SHP77 (cell line): ENCODE measurements at regions not wholly inside any gene's neighbourhood (a gene's known extent, or its start where the extent isn't known, plus 50 kb on each side); places are given as distances from the start of the nearest gene placed in this dataset.
"Not testable (repeated sequence)": the region's sequence is repeated elsewhere in the genome, so short reads cannot be mapped to it uniquely, and the experiment has no call there.

ENCODE experiments used
- DNase-seq, 2 experiments: peaks; one replicate each; lab custom pipeline; 2025; lab: John Stamatoyannopoulos, UW

- no peak for DNase-seq
These were observed 258.9 kb upstream of the SOX4 start for GRCh38 chr6:21334651-21335050.

GRCh38 chr6:21335591-21335990 is 258.0 kb upstream of the SOX4 start:
- no peak for DNase-seq

GRCh38 chr6:21337263-21337662 is 256.3 kb upstream of the SOX4 start:
- DNase-seq: no peak

GRCh38 chr6:21340573-21340972 is 253.0 kb upstream of the SOX4 start:
- no peak for DNase-seq

- no peak for DNase-seq
These were observed 251.6 kb upstream of the SOX4 start for GRCh38 chr6:21341910-21342309.

GRCh38 chr6:21342501-21342900 is 251.1 kb upstream of the SOX4 start:
- no peak for DNase-seq

- DNase-seq: not testable (repeated sequence)
These were observed 247.8 kb upstream of the SOX4 start for GRCh38 chr6:21345704-21346103.

- no peak for DNase-seq
These were observed 245.4 kb upstream of the SOX4 start for GRCh38 chr6:21348146-21348503.

- DNase-seq: no peak
These were observed 244.9 kb upstream of the SOX4 start for GRCh38 chr6:21348504-21349195.

GRCh38 chr6:21349834-21350233 is 243.7 kb upstream of the SOX4 start:
- no peak for DNase-seq

- no peak for DNase-seq
These were observed 242.6 kb upstream of the SOX4 start for GRCh38 chr6:21350926-21351325.

GRCh38 chr6:21352131-21352530 is 241.4 kb upstream of the SOX4 start:
- DNase-seq: no peak

GRCh38 chr6:21354805-21355238 is 238.7 kb upstream of the SOX4 start:
- no peak for DNase-seq

GRCh38 chr6:21355638-21356037 is 237.9 kb upstream of the SOX4 start:
- no peak for DNase-seq

- no peak for DNase-seq
These were observed 236.3 kb upstream of the SOX4 start for GRCh38 chr6:21357262-21357661.

GRCh38 chr6:21359926-21360325 is 233.6 kb upstream of the SOX4 start:
- no peak for DNase-seq

GRCh38 chr6:21360336-21360735 is 233.2 kb upstream of the SOX4 start:
- DNase-seq: no peak

- no peak for DNase-seq
These were observed 226.4 kb upstream of the SOX4 start for GRCh38 chr6:21367148-21367547.

- DNase-seq: no peak
These were observed 225.8 kb upstream of the SOX4 start for GRCh38 chr6:21367649-21368154.

GRCh38 chr6:21371061-21371460 is 222.5 kb upstream of the SOX4 start:
- DNase-seq: no peak

GRCh38 chr6:21371676-21372171 is 221.8 kb upstream of the SOX4 start:
- DNase-seq: no peak

- no peak for DNase-seq
These were observed 218.1 kb upstream of the SOX4 start for GRCh38 chr6:21375151-21376116.

GRCh38 chr6:21377356-21377755 is 216.2 kb upstream of the SOX4 start:
- DNase-seq: no peak
